ENCODE measurements at regions not wholly inside any gene's neighbourhood (a gene's known extent, or its start where the extent isn't known, plus 50 kb on each side); places are given as distances from the start of the nearest gene placed in this dataset.

GRCh38 chr12:65598688-65599087 lies 225.6 kb upstream of the HMGA2 start:
- Mint-ChIP-seq H3K4me1 (peaks cover 2% of the 10 kb centered on the region), H3K4me3 (no peak overlapping the region), H3K9me3 (no peaks in the 10 kb centered on the region), H3K36me3 (ENCODE audit: low read depth) (no peaks in the 10 kb centered on the region), H3K27me3 (peaks cover 32% of the 10 kb centered on the region), H3K27ac (no peak overlapping the region)
- DNase-seq: no peak
- no peak for ATAC-seq

DNA sequence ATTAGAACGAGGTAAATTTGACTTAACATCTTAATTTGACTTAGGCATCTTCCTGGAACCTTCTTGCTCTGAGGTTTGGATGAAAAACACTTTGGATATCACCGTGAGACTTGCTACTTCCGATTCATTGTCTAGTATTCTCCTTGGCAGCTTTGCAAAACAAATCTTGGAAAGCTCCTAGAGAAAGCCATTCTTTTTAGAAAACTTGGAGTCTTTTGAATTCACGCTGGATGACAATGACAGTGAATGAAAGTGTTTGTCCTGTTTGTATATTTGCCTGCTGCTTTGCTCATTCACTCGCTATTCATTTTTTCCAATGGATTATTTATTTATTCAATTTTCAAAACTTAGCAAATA lies 222.1 kb upstream of the HMGA2 start:
- ATAC-seq: no peak
- Mint-ChIP-seq H3K27me3 (peaks cover 30% of the 10 kb centered on the region), H3K27ac (no peak overlapping the region), H3K9me3 (no peaks in the 10 kb centered on the region), H3K36me3 (ENCODE audit: low read depth) (no peaks in the 10 kb centered on the region), H3K4me3 (no peak overlapping the region), H3K4me1 (peaks cover 5% of the 10 kb centered on the region)
- no peak for DNase-seq

DNA sequence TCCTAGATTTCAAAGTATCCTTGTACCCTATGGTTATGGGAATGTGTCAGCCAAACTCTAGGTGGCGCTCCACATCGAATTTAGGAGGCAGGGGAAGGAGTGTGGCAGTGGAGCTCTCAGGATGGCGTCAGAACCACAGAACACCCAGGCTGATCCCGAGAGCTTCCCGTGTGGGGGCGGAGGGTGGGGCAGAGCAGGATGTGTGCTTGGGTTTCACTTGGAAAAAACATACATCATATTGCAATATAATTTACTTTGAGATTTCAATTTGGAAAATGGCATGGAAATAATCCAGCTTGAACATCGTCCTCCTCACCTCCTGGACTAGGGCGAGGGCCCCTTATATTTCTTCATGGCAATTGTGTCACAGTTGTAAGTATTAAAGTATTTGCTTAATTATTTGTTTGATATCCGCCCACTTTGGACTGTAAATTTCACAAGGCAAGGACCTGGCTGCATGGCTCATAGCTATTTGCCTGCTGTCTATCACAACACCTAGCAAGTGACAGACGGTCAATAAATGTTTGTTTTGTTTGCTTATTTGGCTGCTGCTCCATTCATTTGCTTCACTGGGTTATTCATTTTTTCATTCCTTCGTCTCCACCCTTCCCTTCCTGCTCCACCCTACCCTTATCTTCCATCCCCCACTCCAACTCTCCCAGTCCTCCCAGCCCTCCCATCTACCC lies 221.5 kb upstream of the HMGA2 start:
- ATAC-seq (peak; percentile 61), DNase-seq (peak; percentile 66)
- no peaks in the 10 kb centered on the region for H3K9me3 Mint-ChIP-seq
- H3K27me3 Mint-ChIP-seq: peaks cover 30% of the 10 kb centered on the region
- H3K27ac Mint-ChIP-seq: no peak overlapping the region
- no peaks in the 10 kb centered on the region for H3K36me3 Mint-ChIP-seq (ENCODE audit: low read depth)
- peaks cover 5% of the 10 kb centered on the region for H3K4me1 Mint-ChIP-seq
- no peak overlapping the region for H3K4me3 Mint-ChIP-seq

GRCh38 chr12:65603438-65604351 lies 220.6 kb upstream of the HMGA2 start:
- Mint-ChIP-seq H3K4me1 (peaks cover 5% of the 10 kb centered on the region), H3K36me3 (ENCODE audit: low read depth) (no peaks in the 10 kb centered on the region), H3K9me3 (no peaks in the 10 kb centered on the region), H3K4me3 (no peak overlapping the region), H3K27me3 (peaks cover 30% of the 10 kb centered on the region), H3K27ac (peak overlapping the region; percentile 28)
- ATAC-seq (no peak), DNase-seq (no peak)

DNA sequence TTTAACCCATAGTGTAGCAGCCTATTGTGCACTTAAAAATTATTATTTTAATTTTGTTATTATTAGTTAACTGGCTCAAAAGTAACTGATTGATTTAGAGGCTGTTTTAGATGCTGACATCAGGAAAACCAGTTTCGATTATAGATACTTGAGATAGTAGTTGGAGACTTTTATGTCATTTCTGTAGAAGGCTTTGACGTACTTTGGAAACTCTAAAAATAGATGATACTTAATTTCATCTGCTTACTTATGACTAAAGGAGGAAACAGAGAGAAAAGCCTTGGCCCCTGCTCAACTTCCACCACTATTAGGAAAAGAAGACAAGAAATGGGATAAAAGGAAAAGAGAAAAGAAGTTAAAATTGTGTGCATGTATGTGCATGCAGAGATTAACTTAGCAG lies 219.3 kb upstream of the HMGA2 start:
- Mint-ChIP-seq H3K27ac (peak overlapping the region; percentile 43), H3K4me1 (peaks cover 5% of the 10 kb centered on the region), H3K9me3 (no peaks in the 10 kb centered on the region), H3K27me3 (peaks cover 26% of the 10 kb centered on the region), H3K4me3 (no peak overlapping the region), H3K36me3 (ENCODE audit: low read depth) (no peaks in the 10 kb centered on the region)
- DNase-seq (no peak), ATAC-seq (no peak)

DNA sequence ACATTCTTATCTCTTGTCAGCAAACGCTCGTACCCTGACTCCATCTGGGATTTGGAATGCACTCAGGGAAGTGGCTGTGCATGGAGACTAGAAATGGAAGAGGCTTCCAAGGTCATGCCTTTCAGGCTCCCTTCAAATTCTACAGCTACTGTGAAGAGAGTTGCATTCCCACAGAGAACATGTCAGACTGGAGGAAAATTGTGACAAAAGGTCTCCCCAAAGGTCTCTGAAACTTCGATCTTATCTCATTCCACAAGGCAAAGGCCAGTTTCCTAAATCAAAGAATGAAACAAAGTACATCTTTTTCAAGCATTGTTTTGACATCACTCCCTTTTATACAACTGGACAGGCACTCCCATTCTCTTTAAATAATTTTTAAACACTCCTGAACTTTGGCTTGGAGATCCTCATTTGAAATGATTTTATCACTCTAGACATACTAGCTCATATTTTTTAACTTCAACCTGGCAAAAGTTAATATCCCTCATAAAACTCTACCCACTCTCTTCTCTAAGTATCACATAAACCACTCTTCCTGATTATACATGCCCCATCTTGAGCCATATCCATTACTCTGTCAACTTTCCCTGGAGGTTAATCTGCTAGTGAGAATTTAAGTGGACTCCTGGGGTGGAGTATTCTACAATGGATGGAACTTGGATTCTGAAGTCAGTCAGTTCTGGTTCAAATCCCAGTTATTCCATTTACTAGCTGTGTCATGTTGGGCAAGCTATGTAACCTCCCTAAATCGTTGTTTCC lies 218.1 kb upstream of the HMGA2 start:
- no peak overlapping the region for H3K27ac Mint-ChIP-seq
- no peak overlapping the region for H3K4me3 Mint-ChIP-seq
- no peaks in the 10 kb centered on the region for H3K36me3 Mint-ChIP-seq (ENCODE audit: low read depth)
- no peaks in the 10 kb centered on the region for H3K9me3 Mint-ChIP-seq
- no peak for ATAC-seq
- no peak for DNase-seq
- H3K4me1 Mint-ChIP-seq: peaks cover 5% of the 10 kb centered on the region
- H3K27me3 Mint-ChIP-seq: peaks cover 15% of the 10 kb centered on the region

DNA sequence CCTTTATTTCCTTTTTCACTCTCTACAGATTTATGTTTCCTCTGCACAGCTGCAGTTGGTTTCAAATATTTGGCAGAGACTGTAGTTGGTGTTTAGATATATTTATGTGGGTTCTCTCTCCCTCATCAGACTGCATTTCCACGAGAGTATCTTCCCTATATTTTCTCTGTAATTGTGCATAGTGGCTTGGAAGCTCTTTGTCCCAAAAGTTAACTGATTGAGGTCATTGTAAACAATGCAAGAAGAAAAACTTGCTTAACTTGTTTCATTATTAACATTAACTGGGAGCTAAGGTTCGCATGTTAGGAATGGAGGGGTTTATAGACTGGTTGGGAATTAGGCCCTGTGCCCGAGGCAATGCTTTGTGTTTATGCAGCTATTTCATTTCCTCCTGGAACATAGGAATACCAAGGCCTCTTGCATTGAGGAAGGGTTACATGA lies 216.9 kb upstream of the HMGA2 start:
- peaks cover 5% of the 10 kb centered on the region for H3K4me1 Mint-ChIP-seq

DNA sequence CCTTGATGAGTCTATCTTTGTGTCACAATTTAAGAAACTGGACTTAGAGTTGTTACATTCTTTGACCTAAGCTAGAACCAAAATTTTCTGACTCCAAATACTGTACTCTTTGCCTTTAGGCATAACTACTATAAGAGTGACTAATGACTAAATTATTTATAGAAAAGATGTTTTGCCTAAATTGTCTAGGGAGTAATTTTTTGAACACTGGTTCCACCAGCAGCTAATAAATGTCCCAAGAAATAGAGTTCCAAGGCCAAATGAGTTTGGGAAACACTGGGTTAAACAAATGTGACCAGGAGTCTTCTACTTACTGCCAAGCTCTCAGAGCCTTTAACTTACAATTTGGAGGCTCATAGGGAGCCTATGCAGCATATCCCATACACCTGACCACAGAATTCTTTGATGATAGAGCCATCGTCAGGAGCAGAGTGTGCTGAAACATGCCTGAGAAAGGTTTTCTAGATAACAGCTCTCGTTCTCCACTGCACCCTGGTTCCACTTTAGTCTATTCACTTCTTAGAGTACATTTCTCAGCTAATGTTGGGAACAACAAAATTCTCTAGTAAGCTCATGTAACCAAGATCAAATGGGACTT lies 215.9 kb upstream of the HMGA2 start:
- no peak for DNase-seq
- H3K36me3 Mint-ChIP-seq (ENCODE audit: low read depth): no peaks in the 10 kb centered on the region
- H3K4me1 Mint-ChIP-seq: peaks cover 3% of the 10 kb centered on the region
- H3K27me3 Mint-ChIP-seq: peaks cover 5% of the 10 kb centered on the region
- no peak overlapping the region for H3K4me3 Mint-ChIP-seq
- H3K27ac Mint-ChIP-seq: no peak overlapping the region
- no peak for ATAC-seq
- H3K9me3 Mint-ChIP-seq: no peaks in the 10 kb centered on the region

More for the DNA sequence above, 216.9 kb upstream of the HMGA2 start:
- H3K9me3 Mint-ChIP-seq: no peaks in the 10 kb centered on the region
- DNase-seq: no peak
- H3K27me3 Mint-ChIP-seq: peaks cover 5% of the 10 kb centered on the region
- H3K4me3 Mint-ChIP-seq: no peak overlapping the region
- no peak for ATAC-seq
- H3K27ac Mint-ChIP-seq: no peak overlapping the region
- no peaks in the 10 kb centered on the region for H3K36me3 Mint-ChIP-seq (ENCODE audit: low read depth)

GRCh38 chr12:65609359-65609771 lies 214.9 kb upstream of the HMGA2 start:
- H3K9me3 Mint-ChIP-seq: no peaks in the 10 kb centered on the region
- H3K4me3 Mint-ChIP-seq: no peak overlapping the region
- H3K27ac Mint-ChIP-seq: no peak overlapping the region
- H3K36me3 Mint-ChIP-seq (ENCODE audit: low read depth): no peaks in the 10 kb centered on the region
- ATAC-seq (no peak), DNase-seq (no peak)
- H3K4me1 Mint-ChIP-seq: peaks cover 3% of the 10 kb centered on the region
- peaks cover 9% of the 10 kb centered on the region for H3K27me3 Mint-ChIP-seq

DNA sequence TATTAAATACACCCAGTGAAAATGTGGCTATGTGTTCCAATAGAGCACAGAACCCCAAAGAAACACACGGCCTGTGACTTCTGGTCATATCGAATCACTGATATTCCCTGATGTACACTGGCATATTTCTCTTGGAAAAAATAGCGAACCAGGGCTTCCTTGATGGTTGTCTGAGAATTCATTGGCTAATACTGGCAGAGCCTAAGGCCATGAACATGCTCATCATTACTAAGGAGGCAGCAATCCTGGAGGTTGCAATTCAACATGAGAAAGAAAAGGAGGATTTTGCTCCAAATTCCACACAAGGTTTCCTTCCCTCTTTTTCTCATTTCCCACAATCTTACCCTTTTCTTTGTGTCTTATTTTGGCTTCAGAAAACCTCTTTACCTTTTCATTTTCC lies 212.9 kb upstream of the HMGA2 start:
- Mint-ChIP-seq H3K27ac (no peak overlapping the region), H3K4me3 (no peak overlapping the region), H3K9me3 (no peaks in the 10 kb centered on the region), H3K27me3 (peaks cover 6% of the 10 kb centered on the region), H3K36me3 (ENCODE audit: low read depth) (no peaks in the 10 kb centered on the region), H3K4me1 (no peaks in the 10 kb centered on the region)
- DNase-seq (no peak), ATAC-seq (no peak)

DNA sequence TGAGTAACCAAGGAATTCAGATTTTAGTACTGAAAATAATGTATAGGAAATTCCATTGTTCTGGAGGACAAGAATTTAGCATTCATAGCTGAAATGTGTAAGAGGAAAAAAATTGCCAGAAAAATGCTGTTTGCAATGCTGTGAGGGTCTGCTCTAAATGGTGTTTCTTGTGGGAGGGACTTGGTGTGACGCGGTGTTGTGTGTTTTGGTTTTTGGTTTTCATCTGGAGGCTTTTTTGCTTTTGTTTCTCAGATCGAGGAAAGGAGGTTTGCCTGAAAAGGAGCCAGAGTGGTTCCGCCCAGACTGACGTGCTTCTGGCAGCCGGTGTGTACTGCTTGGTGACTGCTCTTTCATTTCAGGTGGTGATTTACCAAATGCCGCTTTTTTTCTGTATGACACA lies 211.8 kb upstream of the HMGA2 start:
- H3K36me3 Mint-ChIP-seq (ENCODE audit: low read depth): no peaks in the 10 kb centered on the region
- H3K27me3 Mint-ChIP-seq: peaks cover 8% of the 10 kb centered on the region
- H3K4me3 Mint-ChIP-seq: no peak overlapping the region
- DNase-seq (no peak), ATAC-seq (no peak)
- H3K4me1 Mint-ChIP-seq: no peaks in the 10 kb centered on the region
- H3K9me3 Mint-ChIP-seq: no peaks in the 10 kb centered on the region
- no peak overlapping the region for H3K27ac Mint-ChIP-seq

DNA sequence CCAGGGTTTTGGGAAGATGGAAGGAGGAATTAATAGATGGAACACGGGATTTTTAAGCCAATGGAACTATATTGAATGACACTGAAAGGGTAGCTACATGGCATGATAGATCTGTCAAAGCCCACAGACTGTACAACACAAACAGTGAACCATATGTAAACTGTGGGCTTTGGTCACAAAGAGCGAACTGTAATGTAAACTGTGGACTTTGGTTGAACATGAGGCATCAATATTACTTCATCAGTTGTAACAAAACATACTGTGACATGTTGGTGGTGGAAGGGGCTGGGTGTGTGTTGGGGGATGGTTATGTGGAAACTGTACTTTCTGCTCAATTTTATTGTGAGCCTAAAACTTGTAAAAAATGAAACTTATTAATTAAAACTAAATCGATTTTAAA lies 210.6 kb upstream of the HMGA2 start:
- Mint-ChIP-seq H3K9me3 (no peaks in the 10 kb centered on the region), H3K4me1 (peaks cover 2% of the 10 kb centered on the region), H3K27me3 (peaks cover 9% of the 10 kb centered on the region), H3K27ac (no peak overlapping the region), H3K36me3 (ENCODE audit: low read depth) (no peaks in the 10 kb centered on the region), H3K4me3 (no peak overlapping the region)
- ATAC-seq (no peak), DNase-seq (no peak)

GRCh38 chr12:65614259-65614889 lies 209.9 kb upstream of the HMGA2 start:
- H3K4me3 Mint-ChIP-seq: no peak overlapping the region
- H3K36me3 Mint-ChIP-seq (ENCODE audit: low read depth): no peaks in the 10 kb centered on the region
- H3K4me1 Mint-ChIP-seq: peaks cover 6% of the 10 kb centered on the region
- no peak overlapping the region for H3K27ac Mint-ChIP-seq
- no peaks in the 10 kb centered on the region for H3K9me3 Mint-ChIP-seq
- DNase-seq: no peak
- ATAC-seq: no peak
- peaks cover 12% of the 10 kb centered on the region for H3K27me3 Mint-ChIP-seq

DNA sequence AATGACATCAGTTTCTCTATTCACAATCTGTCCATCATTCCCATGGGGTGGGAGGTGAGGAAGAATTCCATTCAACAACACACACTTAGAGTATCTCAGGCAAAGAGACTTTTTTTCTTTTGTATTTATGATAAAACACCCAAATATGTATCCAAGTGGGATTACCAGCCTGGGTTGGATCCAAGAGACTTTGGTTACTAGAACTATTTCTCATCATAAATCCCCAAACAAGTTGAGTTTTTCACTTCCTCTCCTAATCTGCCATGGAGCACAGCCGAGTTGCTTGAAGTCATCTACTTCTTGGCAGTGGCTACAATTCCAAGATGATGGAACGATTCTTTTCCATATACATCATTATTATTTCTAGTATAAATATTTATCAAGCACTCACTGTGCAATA lies 209.2 kb upstream of the HMGA2 start:
- H3K27ac Mint-ChIP-seq: no peak overlapping the region
- DNase-seq (no peak), ATAC-seq (no peak)
- H3K4me3 Mint-ChIP-seq: no peak overlapping the region
- no peaks in the 10 kb centered on the region for H3K36me3 Mint-ChIP-seq (ENCODE audit: low read depth)
- H3K27me3 Mint-ChIP-seq: peaks cover 13% of the 10 kb centered on the region
- no peaks in the 10 kb centered on the region for H3K9me3 Mint-ChIP-seq
- peaks cover 6% of the 10 kb centered on the region for H3K4me1 Mint-ChIP-seq
